Muscle layer of duodenum (tissue), 2 donors: ENCODE measurements at regions not wholly inside any gene's neighbourhood (a gene's known extent, or its start where the extent isn't known, plus 50 kb on each side); places are given as distances from the start of the nearest gene placed in this dataset.

ENCODE experiments used
- H3K27ac ChIP-seq: one replicate; pipeline ENCODE4 v1.7.0; 2013; ENCODE audit warnings: mild to moderate bottlenecking, low read length
- H3K27me3 ChIP-seq: one replicate; pipeline ENCODE4 v1.7.0; 2013; ENCODE audit warnings: low read depth, mild to moderate bottlenecking, control low read depth, low read length
- H3K36me3 ChIP-seq, 2 donors: one replicate each; pipeline ENCODE4 v1.7.0; 2013; ENCODE audit warnings: low read length in 2 of 2, control low read depth in 1 of 2, mild to moderate bottlenecking in 1 of 2; ENCODE audit not compliant: insufficient read depth in 2 of 2, control insufficient read depth in 1 of 2
- H3K4me1 ChIP-seq, 2 donors: one replicate each; pipeline ENCODE4 v1.7.0; 2013; ENCODE audit warnings: low read length in 2 of 2, mild to moderate bottlenecking in 2 of 2, control low read depth in 1 of 2, moderate library complexity in 1 of 2; ENCODE audit not compliant: insufficient read depth in 2 of 2, control insufficient read depth in 1 of 2
- H3K4me3 ChIP-seq, 2 donors: one replicate each; pipeline ENCODE4 v1.7.0; 2013; ENCODE audit warnings: low read length in 2 of 2, low read depth in 1 of 2, mild to moderate bottlenecking in 1 of 2
- H3K9me3 ChIP-seq, 2 donors: one replicate each; pipeline ENCODE4 v1.7.0; 2013; ENCODE audit warnings: low read length in 2 of 2, control low read depth in 1 of 2, mild to moderate bottlenecking in 1 of 2; ENCODE audit not compliant: control insufficient read depth in 1 of 2
- donor health status: healthy.

DNA sequence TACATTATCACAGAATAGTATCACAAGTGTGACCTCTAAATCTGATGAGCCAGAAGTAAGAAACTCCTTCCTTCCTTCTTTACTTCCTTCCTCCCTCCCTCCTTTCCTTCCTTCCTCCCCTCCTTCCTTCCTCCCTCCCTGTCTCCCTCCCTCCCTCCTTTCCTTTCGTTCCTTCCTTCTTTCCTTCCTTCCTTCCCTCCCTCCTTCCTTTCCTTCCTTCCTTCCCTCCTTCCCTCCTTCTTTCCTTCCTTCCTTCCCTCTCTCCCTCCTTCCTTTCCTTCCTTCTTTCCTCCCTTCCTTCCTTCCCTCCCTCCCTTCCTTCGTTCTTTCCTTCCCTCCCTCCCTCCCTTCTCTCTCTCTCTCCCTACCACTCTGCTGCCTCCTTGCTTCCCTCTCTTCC, 359.2 kb downstream of the OSR1 start:
- no peaks in the 10 kb centered on the region for H3K9me3 ChIP-seq
- no peaks in the 10 kb centered on the region for H3K4me1 ChIP-seq
- no peaks in the 10 kb centered on the region for H3K27me3 ChIP-seq
- no peak overlapping the region for H3K4me3 ChIP-seq
- no peak overlapping the region for H3K27ac ChIP-seq
- no peaks in the 10 kb centered on the region for H3K36me3 ChIP-seq

DNA sequence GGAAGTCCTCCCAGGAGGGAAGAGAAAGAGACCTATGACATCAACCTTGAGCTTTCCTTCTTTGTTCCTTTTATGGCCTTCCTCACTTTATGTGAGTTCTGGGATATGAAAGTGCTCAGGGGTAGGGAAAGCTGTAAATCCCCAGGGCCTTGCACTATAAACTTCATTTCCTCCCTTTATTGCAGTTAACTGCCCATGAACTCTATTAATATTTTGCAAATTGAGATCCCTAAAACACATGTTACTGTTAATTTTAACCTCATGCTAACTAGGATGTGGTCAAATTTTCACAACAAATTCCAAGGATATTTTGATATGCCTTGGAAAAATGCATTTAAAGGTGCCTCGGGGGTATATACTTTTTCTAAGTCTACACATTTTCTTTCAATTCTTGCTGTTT, 359.9 kb downstream of the OSR1 start:
- no peaks in the 10 kb centered on the region for H3K36me3 ChIP-seq
- no peak overlapping the region for H3K27ac ChIP-seq
- H3K4me3 ChIP-seq, result no peak overlapping the region
- no peaks in the 10 kb centered on the region for H3K4me1 ChIP-seq
- H3K9me3 ChIP-seq, result no peaks in the 10 kb centered on the region
- H3K27me3 ChIP-seq, result no peaks in the 10 kb centered on the region

DNA sequence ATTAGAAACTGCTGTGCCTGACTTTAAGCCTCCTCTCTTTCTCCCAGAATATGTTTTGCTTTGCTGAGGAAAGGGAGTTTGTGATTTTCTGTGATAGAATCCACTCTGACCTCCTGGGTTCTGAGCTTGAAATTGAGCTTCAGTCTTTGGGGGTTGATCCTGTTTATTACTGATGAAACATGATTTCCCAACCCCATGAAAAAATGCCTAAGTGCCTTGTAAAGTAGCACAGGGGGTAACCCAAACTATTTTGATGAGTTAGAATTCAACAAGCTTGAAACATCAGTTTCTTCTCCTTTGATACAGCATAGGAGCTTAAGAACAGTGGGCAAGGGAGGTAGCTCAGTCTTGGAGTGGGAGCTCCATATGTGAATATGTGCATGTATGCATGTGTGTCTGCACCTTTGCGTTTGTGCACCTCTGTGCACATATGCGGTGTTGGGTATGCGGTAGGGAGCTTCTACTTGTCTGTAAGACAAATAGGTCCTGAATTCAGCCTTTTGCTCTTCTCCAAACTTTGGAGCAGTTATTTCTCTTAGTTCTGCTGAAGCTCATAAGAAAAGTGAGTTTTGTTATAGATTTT, 364.6 kb downstream of the OSR1 start:
- H3K4me1 ChIP-seq, result peaks cover 4 to 6% of the 10 kb centered on the region in 2 donors
- H3K9me3 ChIP-seq, result no peaks in the 10 kb centered on the region
- H3K36me3 ChIP-seq, result no peaks in the 10 kb centered on the region
- H3K27me3 ChIP-seq, result no peaks in the 10 kb centered on the region
- no peak overlapping the region for H3K4me3 ChIP-seq
- H3K27ac ChIP-seq, result no peak overlapping the region

DNA sequence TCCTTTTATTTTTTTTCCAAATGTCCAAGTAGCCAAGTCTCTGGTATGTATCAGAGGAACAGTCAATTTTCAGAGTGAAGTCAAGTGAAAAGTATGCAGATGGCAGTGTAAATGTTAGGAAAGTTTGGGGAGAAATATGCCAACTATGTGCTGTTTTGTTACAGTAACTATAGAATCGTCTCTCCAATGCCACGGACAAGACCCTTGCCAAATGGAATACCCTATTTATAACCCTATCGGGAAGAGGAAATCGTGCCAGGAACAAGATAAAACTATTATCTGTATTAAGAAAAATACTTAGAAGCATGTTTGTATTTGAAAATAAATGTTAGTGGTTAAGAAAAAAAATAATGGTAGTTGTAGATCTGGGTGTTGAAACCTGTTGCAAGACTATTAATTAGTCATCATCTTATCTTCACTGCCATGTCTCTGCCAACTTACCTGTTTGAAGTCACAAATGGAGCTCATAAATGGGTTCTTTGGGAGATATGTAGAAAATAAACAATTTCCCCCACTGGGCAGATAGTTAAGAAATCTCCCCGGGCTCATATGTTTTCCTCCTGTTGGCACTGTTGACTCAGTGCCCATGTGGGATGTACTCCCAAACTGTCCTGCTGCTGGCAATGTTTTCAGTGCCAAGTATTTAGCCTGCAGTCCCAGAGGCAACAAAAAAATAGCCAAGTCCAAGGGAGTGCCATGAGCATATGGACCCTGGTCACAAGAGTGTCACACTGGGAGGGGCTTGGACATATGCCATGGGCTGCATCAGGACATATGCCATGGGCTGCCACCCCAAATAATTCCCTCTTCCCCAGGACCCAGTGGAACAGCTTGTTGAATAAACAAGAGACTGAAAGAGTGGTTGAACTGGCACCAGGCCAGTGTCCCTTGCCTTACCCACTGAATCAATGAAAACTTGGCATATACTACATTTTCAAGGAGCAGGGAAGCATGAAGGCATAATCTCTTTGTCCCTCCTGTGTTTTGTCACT, 366.9 kb downstream of the OSR1 start:
- H3K4me3 ChIP-seq, result no peak overlapping the region
- H3K36me3 ChIP-seq, result no peaks in the 10 kb centered on the region
- no peak overlapping the region for H3K27ac ChIP-seq
- H3K9me3 ChIP-seq, result no peaks in the 10 kb centered on the region
- H3K4me1 ChIP-seq, result peaks cover 4 to 6% of the 10 kb centered on the region in 2 donors
- no peaks in the 10 kb centered on the region for H3K27me3 ChIP-seq

DNA sequence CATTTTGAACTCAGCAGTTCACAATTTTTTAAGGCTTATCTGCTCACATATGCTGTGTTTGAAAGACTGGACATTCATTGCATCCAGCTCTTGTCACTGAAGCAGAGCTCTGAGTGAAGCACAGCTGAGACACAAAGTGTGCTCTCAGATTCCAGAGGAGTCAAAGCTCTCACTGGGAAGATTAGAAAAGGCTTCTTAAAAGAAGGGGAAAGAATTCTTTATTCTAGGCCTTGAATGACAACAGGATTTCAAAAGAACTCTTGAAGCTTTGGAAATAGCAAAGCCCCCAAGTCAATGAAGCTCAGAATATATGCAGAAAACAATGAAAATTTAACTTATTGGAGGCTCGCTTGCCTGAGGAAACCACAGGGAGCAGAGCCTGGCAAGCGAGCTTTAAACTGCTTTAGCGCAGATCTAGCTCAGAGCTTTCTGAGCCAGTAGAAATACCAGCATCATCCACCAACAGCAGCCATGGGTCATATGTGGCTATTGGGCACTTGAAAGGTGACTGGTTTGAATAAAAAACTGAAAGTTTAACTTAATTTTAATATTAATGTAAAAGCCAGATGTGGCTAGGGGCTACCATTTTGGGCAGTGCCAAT, 369.7 kb downstream of the OSR1 start:
- no peaks in the 10 kb centered on the region for H3K27me3 ChIP-seq
- no peaks in the 10 kb centered on the region for H3K36me3 ChIP-seq
- H3K9me3 ChIP-seq, result no peaks in the 10 kb centered on the region
- H3K4me1 ChIP-seq, result peaks cover 4 to 6% of the 10 kb centered on the region in 2 donors
- no peak overlapping the region for H3K27ac ChIP-seq
- no peak overlapping the region for H3K4me3 ChIP-seq

DNA sequence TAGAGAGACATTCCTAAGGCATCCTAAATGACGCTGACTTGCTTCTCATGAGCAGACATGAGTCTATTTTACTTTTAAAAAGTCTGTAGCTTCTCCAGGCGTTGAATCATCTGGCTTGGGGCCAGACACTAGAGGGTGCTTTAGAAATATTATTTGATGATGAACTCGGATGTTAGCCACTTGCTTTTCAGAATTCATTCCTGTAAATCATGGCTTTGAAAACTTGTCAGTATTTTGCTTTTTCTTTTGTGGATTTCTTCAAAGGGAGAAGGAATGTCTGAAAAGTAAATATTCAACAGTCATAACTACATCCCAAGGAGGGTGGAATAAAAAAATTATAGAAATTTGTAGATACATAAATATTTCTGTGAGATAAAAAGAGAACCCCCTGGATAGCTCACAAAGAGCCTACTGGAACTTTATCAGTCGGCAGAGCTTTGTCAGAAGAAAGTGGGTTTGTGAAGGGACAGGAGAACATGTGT, 370.8 kb downstream of the OSR1 start:
- H3K4me3 ChIP-seq, result no peak overlapping the region
- peaks cover 4 to 6% of the 10 kb centered on the region in 2 donors for H3K4me1 ChIP-seq
- no peaks in the 10 kb centered on the region for H3K27me3 ChIP-seq
- no peaks in the 10 kb centered on the region for H3K36me3 ChIP-seq
- H3K9me3 ChIP-seq, result no peaks in the 10 kb centered on the region
- no peak overlapping the region for H3K27ac ChIP-seq

DNA sequence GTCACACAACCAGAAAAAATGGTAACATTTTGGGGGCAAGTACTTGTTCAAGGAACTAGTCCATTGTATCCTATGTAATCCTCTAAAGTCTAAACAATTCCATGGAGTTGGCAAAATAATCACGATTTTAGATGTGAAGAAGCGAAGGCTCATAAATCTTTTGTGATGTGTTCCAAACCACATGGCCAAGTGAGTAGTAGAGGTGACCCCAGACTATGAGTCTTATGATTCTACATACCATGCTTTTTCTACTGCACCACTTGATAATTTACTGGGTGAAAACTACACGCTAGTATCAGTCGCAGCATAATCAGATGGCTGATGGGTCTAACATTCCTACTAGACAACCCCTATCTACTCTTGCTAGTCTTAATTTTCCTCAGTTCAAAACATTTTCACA, 371.4 kb downstream of the OSR1 start:
- Histone ChIP-seq H3K4me1 (peaks cover 4% of the 10 kb centered on the region in 2 donors), H3K27ac (no peak overlapping the region), H3K9me3 (no peaks in the 10 kb centered on the region), H3K36me3 (no peaks in the 10 kb centered on the region), H3K4me3 (no peak overlapping the region), H3K27me3 (no peaks in the 10 kb centered on the region)

DNA sequence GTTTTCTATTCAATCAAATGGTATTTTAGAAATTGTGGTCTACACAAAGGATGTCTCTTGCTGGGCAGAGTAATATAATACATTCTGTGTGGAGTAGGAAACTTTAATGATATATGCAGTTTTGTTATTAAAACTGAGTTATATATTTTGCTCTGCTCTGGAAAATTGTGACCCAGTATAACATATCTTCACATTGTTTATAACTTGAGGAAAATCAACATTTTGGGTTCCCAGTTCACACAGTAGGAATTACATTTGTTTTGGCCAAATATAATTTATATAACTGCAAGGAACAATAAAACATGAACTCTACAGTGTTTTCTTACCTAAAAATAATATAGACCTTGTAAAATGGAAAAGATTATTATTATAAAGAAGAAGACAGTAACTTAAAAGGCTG, 372.4 kb downstream of the OSR1 start:
- H3K4me1 ChIP-seq, result peaks cover under 1 to 2% of the 10 kb centered on the region in 2 donors
- no peaks in the 10 kb centered on the region for H3K27me3 ChIP-seq
- H3K9me3 ChIP-seq, result no peaks in the 10 kb centered on the region
- H3K36me3 ChIP-seq, result no peaks in the 10 kb centered on the region
- no peak overlapping the region for H3K27ac ChIP-seq
- H3K4me3 ChIP-seq, result no peak overlapping the region

DNA sequence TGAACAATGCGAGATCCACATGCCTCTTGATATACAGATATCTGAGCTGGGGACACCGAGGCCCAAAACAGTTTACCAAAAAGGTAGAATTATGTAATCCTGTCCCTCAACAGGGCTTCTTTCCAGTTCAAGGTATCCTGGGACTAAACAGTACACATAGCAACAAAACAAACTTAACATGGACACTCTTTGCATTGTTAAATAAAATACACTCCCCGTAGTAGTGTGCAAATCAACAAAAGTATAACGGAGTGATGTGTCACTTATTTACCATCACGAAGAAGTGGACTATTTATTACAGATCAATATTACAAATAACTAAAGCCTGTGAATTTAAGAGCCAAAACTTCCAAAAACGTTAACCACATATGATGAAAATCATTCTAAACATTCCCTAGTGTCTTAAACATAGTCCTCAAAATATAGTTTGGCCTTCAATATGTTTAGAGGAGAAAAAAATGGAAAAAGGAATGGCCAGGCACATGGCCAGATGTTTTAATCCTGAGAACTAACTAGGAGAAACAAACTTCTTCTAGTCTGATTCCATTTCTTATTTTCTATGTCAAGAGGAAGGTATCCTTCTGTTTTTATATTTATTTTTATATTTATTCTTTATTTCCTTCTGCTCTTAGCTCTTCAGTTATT, 377.5 kb downstream of the OSR1 start:
- no peaks in the 10 kb centered on the region for H3K9me3 ChIP-seq
- no peak overlapping the region for H3K4me3 ChIP-seq
- no peak overlapping the region for H3K27ac ChIP-seq
- H3K36me3 ChIP-seq, result no peaks in the 10 kb centered on the region
- no peaks in the 10 kb centered on the region for H3K27me3 ChIP-seq
- H3K4me1 ChIP-seq, result peaks cover 0 to 26% of the 10 kb centered on the region in 2 donors

DNA sequence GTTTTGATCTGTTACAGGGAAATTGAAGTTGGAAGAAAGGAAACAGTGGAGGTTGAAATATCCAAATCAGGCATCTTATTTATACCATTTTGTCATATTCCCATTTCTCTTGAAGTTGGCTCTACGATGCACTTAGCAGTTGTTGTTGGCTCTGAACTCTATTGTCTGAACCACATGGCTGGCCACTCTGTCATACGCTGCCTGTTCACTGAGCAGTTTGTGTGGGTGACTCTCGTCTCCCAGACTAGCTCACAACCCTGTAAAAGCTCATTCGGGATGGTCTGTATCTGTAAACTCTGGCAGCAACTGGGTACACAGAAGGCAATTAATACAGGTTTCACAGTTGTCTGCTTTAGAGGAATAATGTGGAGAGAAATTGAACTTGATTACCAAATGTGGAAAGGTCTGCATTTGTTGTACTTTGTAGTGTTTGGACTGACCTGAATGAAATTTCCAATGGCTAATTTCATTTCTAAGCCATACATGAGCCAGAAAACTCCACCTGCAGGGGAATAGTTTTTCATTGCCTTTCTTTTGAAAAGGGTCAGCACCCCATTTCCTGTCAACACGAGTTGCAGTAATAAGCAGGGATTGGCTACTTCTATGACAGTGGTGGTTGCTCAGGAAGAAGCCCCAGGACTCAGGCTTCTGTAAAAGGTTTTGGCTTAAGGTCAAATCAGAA, 378.2 kb downstream of the OSR1 start:
- no peaks in the 10 kb centered on the region for H3K27me3 ChIP-seq
- H3K36me3 ChIP-seq, result no peaks in the 10 kb centered on the region
- peak overlapping the region; percentile 27 for H3K27ac ChIP-seq
- no peaks in the 10 kb centered on the region for H3K9me3 ChIP-seq
- peaks cover 0 to 31% of the 10 kb centered on the region in 2 donors for H3K4me1 ChIP-seq
- H3K4me3 ChIP-seq, result no peak overlapping the region
